ENCODE measurements at regions not wholly inside any gene's neighbourhood (a gene's known extent, or its start where the extent isn't known, plus 50 kb on each side); places are given as distances from the start of the nearest gene placed in this dataset.

GRCh38 chr5:146971401-146971800 is 92.8 kb upstream of the PPP2R2B start:
- TF ChIP-seq REST (IDR thresholded peaks at IDR 0.05; ENCODE audit: insufficient read depth in 1 of 2, low read depth in 2 of 2, low read length in 2 of 2) (no peak), POLR2AphosphoS5 (IDR thresholded peaks at IDR 0.05; ENCODE audit: low read depth, low read length) (no peak), FOXP2 (optimal IDR thresholded peaks at IDR 0.05; ENCODE audit: borderline replicate concordance, extremely low read depth, extremely low read length, insufficient read depth) (no peak), SIN3A (IDR thresholded peaks at IDR 0.05; ENCODE audit: borderline replicate concordance, insufficient read depth, low read length) (no peak), TAF1 (IDR thresholded peaks at IDR 0.05; ENCODE audit: borderline replicate concordance, insufficient read depth, low read length) (no peak)

GRCh38 chr5:146986469-146986868 is 107.9 kb upstream of the PPP2R2B start:
- TF ChIP-seq REST (IDR thresholded peaks at IDR 0.05; ENCODE audit: insufficient read depth in 1 of 2, low read depth in 2 of 2, low read length in 2 of 2) (no peak), TAF1 (IDR thresholded peaks at IDR 0.05; ENCODE audit: borderline replicate concordance, insufficient read depth, low read length) (no peak), POLR2AphosphoS5 (IDR thresholded peaks at IDR 0.05; ENCODE audit: low read depth, low read length) (no peak)

GRCh38 chr5:146993876-146994530 is 115.4 kb upstream of the PPP2R2B start:
- no peak for TF ChIP-seq POLR2AphosphoS5 (IDR thresholded peaks at IDR 0.05; ENCODE audit: low read depth, low read length)
- TF ChIP-seq REST (IDR thresholded peaks at IDR 0.05; ENCODE audit: insufficient read depth in 1 of 2, low read depth in 2 of 2, low read length in 2 of 2) = no peak
- TF ChIP-seq TAF1 (IDR thresholded peaks at IDR 0.05; ENCODE audit: borderline replicate concordance, insufficient read depth, low read length) = no peak
- TF ChIP-seq SIN3A (IDR thresholded peaks at IDR 0.05; ENCODE audit: borderline replicate concordance, insufficient read depth, low read length) = no peak
- TF ChIP-seq FOXP2 (optimal IDR thresholded peaks at IDR 0.05; ENCODE audit: borderline replicate concordance, extremely low read depth, extremely low read length, insufficient read depth) = no peak

DNA sequence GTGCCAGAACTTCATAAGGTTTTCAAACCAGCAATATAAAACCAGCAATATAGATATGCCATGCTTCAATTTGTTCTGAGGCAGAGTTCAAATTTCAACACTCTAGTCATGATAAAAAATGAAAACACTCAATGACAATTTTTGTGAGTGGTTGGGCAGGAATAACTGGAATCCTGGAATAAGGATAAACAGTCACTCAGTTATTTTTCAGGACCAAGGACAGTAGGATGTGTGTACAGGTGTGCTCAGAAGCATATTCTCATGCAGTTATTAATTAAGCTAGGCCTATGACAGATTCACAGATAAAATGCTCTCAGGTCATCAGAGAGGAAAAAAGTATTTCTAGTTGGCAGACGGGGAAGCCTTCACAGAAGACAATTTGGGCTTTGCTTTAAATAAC is 117.3 kb upstream of the PPP2R2B start:
- TF ChIP-seq REST (IDR thresholded peaks at IDR 0.05; ENCODE audit: insufficient read depth in 1 of 2, low read depth in 2 of 2, low read length in 2 of 2) (peak in 1 of 2 experiments; percentile 73; a peak in 1 of 4 replicates), POLR2AphosphoS5 (IDR thresholded peaks at IDR 0.05; ENCODE audit: low read depth, low read length) (no peak)

DNA sequence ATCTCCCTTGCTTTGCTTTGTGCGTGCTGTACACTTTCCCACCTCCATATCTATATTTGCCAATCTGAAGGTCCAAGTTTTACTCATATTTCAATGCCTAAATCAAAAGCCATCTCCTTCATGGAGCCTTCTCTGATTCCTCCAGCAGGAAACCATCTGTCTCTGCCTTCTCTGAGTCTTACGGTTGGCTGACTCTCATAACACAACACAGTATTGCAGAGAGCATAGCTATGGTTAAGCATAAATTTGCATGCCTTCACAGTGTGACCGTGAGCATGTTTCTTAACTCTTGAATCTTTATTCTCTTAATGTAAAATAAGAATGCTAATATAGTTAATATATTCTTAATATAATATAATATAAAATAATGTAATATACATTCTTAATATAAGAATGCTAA is 136.8 kb upstream of the PPP2R2B start:
- TF ChIP-seq REST (IDR thresholded peaks at IDR 0.05; ENCODE audit: insufficient read depth in 1 of 2, low read depth in 2 of 2, low read length in 2 of 2) (no peak), SIN3A (IDR thresholded peaks at IDR 0.05; ENCODE audit: borderline replicate concordance, insufficient read depth, low read length) (no peak), POLR2AphosphoS5 (IDR thresholded peaks at IDR 0.05; ENCODE audit: low read depth, low read length) (no peak), TAF1 (IDR thresholded peaks at IDR 0.05; ENCODE audit: borderline replicate concordance, insufficient read depth, low read length) (no peak), FOXP2 (optimal IDR thresholded peaks at IDR 0.05; ENCODE audit: borderline replicate concordance, extremely low read depth, extremely low read length, insufficient read depth) (no peak)

Data from PFSK-1 (cell line).